Upper lobe of left lung (tissue), 4 donors: ENCODE measurements at regions not wholly inside any gene's neighbourhood (a gene's known extent, or its start where the extent isn't known, plus 50 kb on each side); places are given as distances from the start of the nearest gene placed in this dataset.

Experiments used
- CTCF ChIP-seq, 6 experiments: fragments of 450-650 bp in 4 of 6; fragments of 200-600 bp in 2 of 6; sonication (generic) in 2 of 6; IDR thresholded peaks; one replicate each; pipeline ENCODE4 v1.5.1; 2016 to 2019; ENCODE audit warnings: antibody characterized with exemption in 6 of 6
- EP300 ChIP-seq, 4 donors: sonication (generic); formaldehyde crosslinking; IDR thresholded peaks; one replicate each; pipeline ENCODE4 v1.5.1; 2017; ENCODE audit warnings: antibody characterized with exemption in 4 of 4, control low read depth in 2 of 4

- no peak for TF ChIP-seq CTCF (IDR thresholded peaks at IDR 0.05)
- no peak for TF ChIP-seq EP300 (IDR thresholded peaks at IDR 0.05)
Measured at GRCh38 chr18:51250006-51250405, 52.5 kb upstream of the MEX3C start.
